SK-N-SH treated with all-trans-retinoic acid at 6 μM for 48 hours (cell line): ENCODE measurements at regions not wholly inside any gene's neighbourhood (a gene's known extent, or its start where the extent isn't known, plus 50 kb on each side); places are given as distances from the start of the nearest gene placed in this dataset.

Experiments
- CSRNP3 ChIP-seq: fragments of 250-450 bp; sonication (Bioruptor Pico); IDR thresholded peaks from 2 replicates; pipeline ENCODE4 v1.5.1; 2021; ENCODE audit warnings: mild to moderate bottlenecking, moderate library complexity
- POU6F1 ChIP-seq: fragments of 250-450 bp; sonication (Bioruptor Pico); IDR thresholded peaks from 2 replicates; pipeline ENCODE4 v1.8.0; 2021; ENCODE audit warnings: low read depth, mild to moderate bottlenecking, moderate library complexity, borderline replicate concordance
- RARB ChIP-seq: fragments of 250-450 bp; sonication (Bioruptor Pico); IDR thresholded peaks from 2 replicates; pipeline ENCODE4 v1.8.0; 2021; ENCODE audit warnings: mild to moderate bottlenecking, moderate library complexity
- ZFP30 ChIP-seq: fragments of 450-650 bp; formaldehyde crosslinking; IDR thresholded peaks from 2 replicates; pipeline ENCODE4 v1.5.0; 2022; ENCODE audit warnings: mild to moderate bottlenecking, moderate library complexity

GRCh38 chr6:16989382-16989781 is 112.5 kb upstream of the STMND1 start:
- TF ChIP-seq POU6F1 (no peak), CSRNP3 (CRISPR knock-in tag) (no peak), RARB (CRISPR knock-in tag) (no peak), ZFP30 (CRISPR knock-in tag) (no peak)
